ENCODE measurements at regions not wholly inside any gene's neighbourhood (a gene's known extent, or its start where the extent isn't known, plus 50 kb on each side); places are given as distances from the start of the nearest gene placed in this dataset.

GRCh38 chr1:181264821-181265220 is 176.3 kb downstream of the IER5 start:
- CTCF ChIA-PET, result no interaction called here
- Mint-ChIP-seq H3K9me3 (peaks cover 0 to 4% (median 0%) of the 10 kb centered on the region in 5 donors), H3K27me3 (peaks cover 18 to 35% of the 10 kb centered on the region in 2 donors), H3K27ac (no peak overlapping the region), H3K4me1 (no peaks in the 10 kb centered on the region), H3K4me3 (no peak overlapping the region), H3K36me3 (peaks cover 0 to 3% (median 0%) of the 10 kb centered on the region in 3 donors)
- POLR2A ChIA-PET, result no interaction called here
- no peak for DNase-seq
- no peaks in the 10 kb centered on the region for H3K4me1 ChIP-seq (ENCODE audit: insufficient read depth, low read length)
- H3K36me3 ChIP-seq (ENCODE audit: insufficient read depth, low read length), result no peaks in the 10 kb centered on the region
- H3K27me3 ChIP-seq (ENCODE audit: insufficient read depth, low read length, poor library complexity, severe bottlenecking), result no peaks in the 10 kb centered on the region
- H3K9me3 ChIP-seq (ENCODE audit: low read length), result no peaks in the 10 kb centered on the region
- no peak overlapping the region for H3K4me3 ChIP-seq (ENCODE audit: low read length)
- no peak overlapping the region for H3K27ac ChIP-seq (ENCODE audit: low read depth, low read length)

DNA sequence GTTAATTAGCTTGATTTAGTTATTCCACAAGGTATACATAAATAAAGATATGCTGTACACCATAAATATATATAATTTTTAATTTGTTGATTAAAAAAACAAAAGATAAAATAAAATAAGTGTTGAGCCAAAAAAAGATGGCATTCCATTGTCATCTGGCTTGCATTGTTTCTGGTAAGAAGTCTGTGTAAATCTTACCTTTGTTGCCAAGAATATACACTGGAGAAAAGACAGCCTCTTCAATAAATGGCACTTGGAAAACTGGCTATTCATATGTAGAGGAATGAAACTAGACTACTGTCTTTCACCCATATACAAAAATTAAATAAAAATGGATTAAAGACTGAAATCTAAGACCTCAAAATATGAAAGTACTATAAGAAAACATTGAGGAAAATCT is 196.5 kb downstream of the IER5 start:
- no peak for DNase-seq
- ChIA-PET CTCF (no interaction called here), POLR2A (no interaction called here)
- Histone ChIP-seq H3K4me1 (ENCODE audit: insufficient read depth, low read length) (no peaks in the 10 kb centered on the region), H3K9me3 (ENCODE audit: low read length) (no peaks in the 10 kb centered on the region), H3K27ac (ENCODE audit: low read depth, low read length) (no peak overlapping the region), H3K4me3 (ENCODE audit: low read length) (no peak overlapping the region), H3K27me3 (ENCODE audit: insufficient read depth, low read length, poor library complexity, severe bottlenecking) (no peaks in the 10 kb centered on the region), H3K36me3 (ENCODE audit: insufficient read depth, low read length) (no peaks in the 10 kb centered on the region)
- no peak overlapping the region for H3K4me3 Mint-ChIP-seq
- H3K36me3 Mint-ChIP-seq, result no peaks in the 10 kb centered on the region
- peaks cover 2 to 8% of the 10 kb centered on the region in 2 donors for H3K27me3 Mint-ChIP-seq
- no peak overlapping the region for H3K27ac Mint-ChIP-seq
- no peaks in the 10 kb centered on the region for H3K4me1 Mint-ChIP-seq
- peaks cover 25 to 36% (median 34%) of the 10 kb centered on the region in 5 donors for H3K9me3 Mint-ChIP-seq

DNA sequence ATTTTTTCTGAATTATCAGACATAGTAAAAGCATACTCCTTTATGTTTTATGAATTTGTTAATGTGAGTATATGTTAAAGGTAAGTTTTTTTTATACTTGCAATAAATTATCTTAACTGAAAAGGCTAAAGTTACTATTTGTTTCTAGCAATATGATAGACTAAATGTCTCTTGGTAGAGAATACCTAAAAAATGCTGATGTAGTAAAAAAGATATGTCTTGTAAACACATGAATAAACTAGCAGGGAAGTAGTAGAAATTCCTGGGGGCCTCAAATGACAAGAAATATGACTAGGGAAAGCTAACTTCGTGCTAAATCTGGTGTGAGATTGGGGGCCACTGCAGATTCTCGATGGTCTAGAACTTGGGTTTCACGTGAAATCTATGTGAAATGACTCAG is 188.1 kb upstream of the CACNA1E start:
- peak overlapping the region in 1 of 8 donors; percentile 17 for H3K27ac Mint-ChIP-seq
- H3K4me1 Mint-ChIP-seq, result no peaks in the 10 kb centered on the region
- DNase-seq, result no peak
- no peak overlapping the region for H3K4me3 Mint-ChIP-seq
- H3K9me3 ChIP-seq (ENCODE audit: low read length), result no peaks in the 10 kb centered on the region
- POLR2A ChIA-PET, result no interaction called here
- no peaks in the 10 kb centered on the region for H3K27me3 ChIP-seq (ENCODE audit: insufficient read depth, low read length, poor library complexity, severe bottlenecking)
- H3K36me3 ChIP-seq (ENCODE audit: insufficient read depth, low read length), result no peaks in the 10 kb centered on the region
- H3K36me3 Mint-ChIP-seq, result no peaks in the 10 kb centered on the region
- H3K4me3 ChIP-seq (ENCODE audit: low read length), result no peak overlapping the region
- H3K4me1 ChIP-seq (ENCODE audit: insufficient read depth, low read length), result no peaks in the 10 kb centered on the region
- no peak overlapping the region for H3K27ac ChIP-seq (ENCODE audit: low read depth, low read length)
- CTCF ChIA-PET, result no interaction called here
- peaks cover 0 to 2% (median 0%) of the 10 kb centered on the region in 5 donors for H3K9me3 Mint-ChIP-seq
- H3K27me3 Mint-ChIP-seq, result peaks cover 7 to 36% of the 10 kb centered on the region in 2 donors

DNA sequence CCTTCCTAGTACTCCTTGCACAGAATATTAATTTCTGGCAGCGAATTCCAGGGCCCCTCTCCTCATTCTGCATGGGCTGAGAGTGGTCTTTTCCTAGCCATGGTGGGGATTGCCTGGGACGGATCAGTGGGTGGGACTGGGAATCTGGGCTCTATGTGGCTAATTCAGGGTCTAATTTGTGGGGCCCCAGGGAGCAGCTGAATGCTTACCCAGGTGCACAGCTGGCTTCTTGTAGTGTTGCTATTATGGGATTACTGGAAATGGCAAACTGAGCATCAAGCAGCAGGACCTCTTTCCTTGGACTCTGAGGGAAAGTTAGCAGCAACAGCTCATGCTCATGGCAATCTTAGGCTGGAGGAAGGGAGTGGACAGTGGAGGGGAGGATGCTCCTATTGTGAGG is 187.1 kb upstream of the CACNA1E start:
- peaks cover 5 to 28% of the 10 kb centered on the region in 2 donors for H3K27me3 Mint-ChIP-seq
- no peaks in the 10 kb centered on the region for H3K4me1 Mint-ChIP-seq
- CTCF ChIA-PET, result no interaction called here
- H3K27me3 ChIP-seq (ENCODE audit: insufficient read depth, low read length, poor library complexity, severe bottlenecking), result no peaks in the 10 kb centered on the region
- H3K36me3 Mint-ChIP-seq, result no peaks in the 10 kb centered on the region
- H3K9me3 Mint-ChIP-seq, result peaks cover 0 to 2% (median 0%) of the 10 kb centered on the region in 5 donors
- no peaks in the 10 kb centered on the region for H3K4me1 ChIP-seq (ENCODE audit: insufficient read depth, low read length)
- no peak overlapping the region for H3K27ac Mint-ChIP-seq
- DNase-seq, result no peak
- POLR2A ChIA-PET, result no interaction called here
- H3K9me3 ChIP-seq (ENCODE audit: low read length), result no peaks in the 10 kb centered on the region
- no peak overlapping the region for H3K4me3 Mint-ChIP-seq
- H3K4me3 ChIP-seq (ENCODE audit: low read length), result no peak overlapping the region
- no peaks in the 10 kb centered on the region for H3K36me3 ChIP-seq (ENCODE audit: insufficient read depth, low read length)
- no peak overlapping the region for H3K27ac ChIP-seq (ENCODE audit: low read depth, low read length)

GRCh38 chr1:181308098-181308497 is 175.2 kb upstream of the CACNA1E start:
- no peaks in the 10 kb centered on the region for H3K27me3 ChIP-seq (ENCODE audit: insufficient read depth, low read length, poor library complexity, severe bottlenecking)
- no peak overlapping the region for H3K27ac Mint-ChIP-seq
- H3K4me1 ChIP-seq (ENCODE audit: insufficient read depth, low read length), result no peaks in the 10 kb centered on the region
- H3K36me3 Mint-ChIP-seq, result no peaks in the 10 kb centered on the region
- POLR2A ChIA-PET, result no interaction called here
- no peaks in the 10 kb centered on the region for H3K36me3 ChIP-seq (ENCODE audit: insufficient read depth, low read length)
- peaks cover 3 to 37% of the 10 kb centered on the region in 2 donors for H3K27me3 Mint-ChIP-seq
- no peaks in the 10 kb centered on the region for H3K9me3 ChIP-seq (ENCODE audit: low read length)
- CTCF ChIA-PET, result interaction anchor here (1.1 kb wide), 1 partner anchor 118 kb away, joined by 3 read pairs; no protein-coding TSS in a partner anchor
- H3K9me3 Mint-ChIP-seq, result peaks cover 0 to 4% (median 0%) of the 10 kb centered on the region in 5 donors
- no peak for DNase-seq
- H3K4me3 ChIP-seq (ENCODE audit: low read length), result no peak overlapping the region
- H3K27ac ChIP-seq (ENCODE audit: low read depth, low read length), result no peak overlapping the region
- H3K4me1 Mint-ChIP-seq, result no peaks in the 10 kb centered on the region
- H3K4me3 Mint-ChIP-seq, result no peak overlapping the region

- ChIA-PET CTCF (no interaction called here), POLR2A (no interaction called here)
- no peak overlapping the region for H3K4me3 ChIP-seq (ENCODE audit: low read length)
- DNase-seq, result no peak
- H3K4me3 Mint-ChIP-seq, result no peak overlapping the region
- H3K4me1 ChIP-seq (ENCODE audit: insufficient read depth, low read length), result no peaks in the 10 kb centered on the region
- peaks cover 4 to 7% (median 5%) of the 10 kb centered on the region in 3 donors for H3K4me1 Mint-ChIP-seq
- no peaks in the 10 kb centered on the region for H3K36me3 Mint-ChIP-seq
- H3K27ac Mint-ChIP-seq, result no peak overlapping the region
- H3K9me3 ChIP-seq (ENCODE audit: low read length), result no peaks in the 10 kb centered on the region
- peaks cover 0 to 2% (median 0%) of the 10 kb centered on the region in 5 donors for H3K9me3 Mint-ChIP-seq
- H3K27ac ChIP-seq (ENCODE audit: low read depth, low read length), result no peak overlapping the region
- H3K27me3 ChIP-seq (ENCODE audit: insufficient read depth, low read length, poor library complexity, severe bottlenecking), result no peaks in the 10 kb centered on the region
- no peaks in the 10 kb centered on the region for H3K36me3 ChIP-seq (ENCODE audit: insufficient read depth, low read length)
- H3K27me3 Mint-ChIP-seq, result peaks cover 13 to 51% of the 10 kb centered on the region in 2 donors
Measured at GRCh38 chr1:181310560-181310959, 172.8 kb upstream of the CACNA1E start.

DNA sequence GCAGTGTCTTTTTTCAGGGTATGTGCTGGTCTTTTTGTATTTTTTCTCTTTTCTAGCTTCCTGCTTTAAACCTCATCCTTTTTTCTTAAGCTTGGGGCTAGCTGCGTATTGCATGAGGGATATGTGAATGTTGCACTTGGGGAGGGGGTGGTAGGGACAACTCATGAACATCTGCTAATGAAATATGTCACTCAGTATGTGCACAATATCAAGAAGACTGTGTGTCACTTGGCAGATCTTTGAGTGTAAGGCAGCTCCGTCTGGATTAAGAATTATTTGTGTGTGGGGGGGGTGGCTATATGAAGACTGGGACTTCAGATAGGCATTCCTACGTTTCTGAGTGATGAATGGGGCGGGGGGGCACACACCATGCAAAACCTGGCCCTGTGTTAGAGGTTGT is 170.4 kb upstream of the CACNA1E start:
- Mint-ChIP-seq H3K36me3 (no peaks in the 10 kb centered on the region), H3K9me3 (peaks cover 0 to 2% (median 0%) of the 10 kb centered on the region in 5 donors), H3K4me3 (no peak overlapping the region), H3K27ac (no peak overlapping the region), H3K27me3 (peaks cover 31 to 61% of the 10 kb centered on the region in 2 donors), H3K4me1 (peaks cover 9 to 12% (median 10%) of the 10 kb centered on the region in 3 donors)
- Histone ChIP-seq H3K4me3 (ENCODE audit: low read length) (no peak overlapping the region), H3K27me3 (ENCODE audit: insufficient read depth, low read length, poor library complexity, severe bottlenecking) (no peaks in the 10 kb centered on the region), H3K27ac (ENCODE audit: low read depth, low read length) (no peak overlapping the region), H3K9me3 (ENCODE audit: low read length) (no peaks in the 10 kb centered on the region), H3K4me1 (ENCODE audit: insufficient read depth, low read length) (peaks cover 4% of the 10 kb centered on the region), H3K36me3 (ENCODE audit: insufficient read depth, low read length) (no peaks in the 10 kb centered on the region)
- ChIA-PET POLR2A (no interaction called here), CTCF (interaction anchor here (0.9 kb wide), 1 partner anchor 9 kb away, joined by 3 read pairs; no protein-coding TSS in a partner anchor)
- no peak for DNase-seq

DNA sequence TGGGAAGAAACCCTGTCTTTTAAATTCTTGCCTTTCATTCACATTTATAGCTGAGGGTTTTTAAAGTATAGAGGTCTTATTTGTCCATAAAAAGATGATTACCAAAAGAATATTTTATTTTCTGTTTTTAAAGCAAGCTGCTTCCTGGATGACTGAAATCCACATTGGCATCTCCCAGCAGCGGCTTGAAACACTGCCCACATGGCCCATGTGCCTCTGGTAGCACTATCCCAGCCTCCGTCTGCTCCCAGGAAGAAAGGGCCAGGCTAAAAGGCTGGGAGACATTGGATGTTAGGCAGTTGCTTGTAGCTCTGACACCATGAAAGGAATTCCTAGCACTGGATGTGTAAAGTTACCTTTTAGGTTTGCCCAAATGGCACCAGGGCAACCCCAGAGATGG is 169.9 kb upstream of the CACNA1E start:
- Histone ChIP-seq H3K27ac (ENCODE audit: low read depth, low read length) (no peak overlapping the region), H3K9me3 (ENCODE audit: low read length) (no peaks in the 10 kb centered on the region), H3K4me1 (ENCODE audit: insufficient read depth, low read length) (peaks cover 4% of the 10 kb centered on the region), H3K4me3 (ENCODE audit: low read length) (no peak overlapping the region), H3K36me3 (ENCODE audit: insufficient read depth, low read length) (no peaks in the 10 kb centered on the region), H3K27me3 (ENCODE audit: insufficient read depth, low read length, poor library complexity, severe bottlenecking) (peaks cover 1% of the 10 kb centered on the region)
- no peak overlapping the region for H3K4me3 Mint-ChIP-seq
- peaks cover 11 to 16% (median 14%) of the 10 kb centered on the region in 3 donors for H3K4me1 Mint-ChIP-seq
- CTCF ChIA-PET, result interaction anchor here (0.9 kb wide), 1 partner anchor 10 kb away, joined by 3 read pairs; no protein-coding TSS in a partner anchor
- no peak for DNase-seq
- H3K27ac Mint-ChIP-seq, result no peak overlapping the region
- H3K9me3 Mint-ChIP-seq, result peaks cover 0 to 2% (median 0%) of the 10 kb centered on the region in 5 donors
- no peaks in the 10 kb centered on the region for H3K36me3 Mint-ChIP-seq
- POLR2A ChIA-PET, result no interaction called here
- H3K27me3 Mint-ChIP-seq, result peaks cover 32 to 64% of the 10 kb centered on the region in 2 donors
